IMR-90 (cell line): ENCODE measurements at regions not wholly inside any gene's neighbourhood (a gene's known extent, or its start where the extent isn't known, plus 50 kb on each side); places are given as distances from the start of the nearest gene placed in this dataset.

Source experiments
- ATAC-seq: fragments of 200-7000 bp; cut with Tn5 transposase; 2 replicates; pipeline ENCODE4 v1.9.1; 2020; ENCODE audit warnings: low read depth, mild to moderate bottlenecking, moderate library complexity
- BruUV-seq: library from RNA; stranded (reverse); fragments of 400-500 nt; replicated peaks from 2 replicates; lab custom pipeline; 2021; lab: Mats Ljungman, UMichigan
- CTCF ChIA-PET: fragments of 300-600 bp; formaldehyde crosslinking; extraction: SDS; loops from one replicate; lab custom pipeline; 2021; ENCODE audit warnings: antibody characterized with exemption; lab: Yijun Ruan, JAX
- POLR2A ChIA-PET: fragments of 300-600 bp; sonication (Branson Sonifier 250); formaldehyde crosslinking; loops from one replicate; lab custom pipeline; 2022; ENCODE audit warnings: antibody characterized with exemption; ENCODE audit not compliant: unreplicated experiment; lab: Charles Lee
- DNase-seq: peaks from one replicate; pipeline ENCODE4 v3.0.0; 2013
- H2AFZ ChIP-seq: replicated peaks from 2 replicates; pipeline ENCODE3; 2013; ENCODE audit warnings: low read length, mild to moderate bottlenecking; ENCODE audit not compliant: poor library complexity
- H2AK5ac ChIP-seq: 2 replicates; pipeline ENCODE4 v1.6.1; 2013; ENCODE audit warnings: low read depth, low read length, inconsistent platforms
- H2AK9ac ChIP-seq: replicated peaks from 2 replicates; pipeline ENCODE3; 2013; ENCODE audit warnings: mild to moderate bottlenecking, low read depth, low read length, moderate library complexity; ENCODE audit not compliant: poor library complexity
- H2BK120ac ChIP-seq: 2 replicates; pipeline ENCODE4 v1.6.1; 2013; ENCODE audit warnings: low read depth, low read length, inconsistent platforms
- H2BK15ac ChIP-seq: 3 replicates; pipeline ENCODE4 v1.6.1; 2013; ENCODE audit warnings: low read depth, low read length, inconsistent platforms
- H2BK20ac ChIP-seq: 2 replicates; pipeline ENCODE4 v1.6.1; 2013; ENCODE audit warnings: low read depth, mild to moderate bottlenecking, inconsistent platforms, low read length, moderate library complexity
- H2BK5ac ChIP-seq: 2 replicates; pipeline ENCODE4 v1.6.1; 2013; ENCODE audit warnings: mild to moderate bottlenecking, low read depth, low read length, inconsistent platforms; ENCODE audit not compliant: poor library complexity, severe bottlenecking
- H3K14ac ChIP-seq: replicated peaks from 2 replicates; pipeline ENCODE4 v1.6.1; 2013; ENCODE audit warnings: low read depth, low read length, inconsistent platforms
- H3K18ac ChIP-seq: 2 replicates; pipeline ENCODE4 v1.6.1; 2013; ENCODE audit warnings: low read depth, low read length, control low read depth
- H3K23ac ChIP-seq: 2 replicates; pipeline ENCODE4 v1.6.1; 2013; ENCODE audit warnings: low read depth, low read length, inconsistent platforms
- H3K27ac ChIP-seq: 2 replicates; pipeline ENCODE4 v1.5.1; 2013; ENCODE audit warnings: mild to moderate bottlenecking, control low read depth, low read length; ENCODE audit not compliant: insufficient read depth
- H3K27me3 ChIP-seq: 2 replicates; pipeline ENCODE4 v1.6.1; 2013; ENCODE audit warnings: low read length; ENCODE audit not compliant: control insufficient read depth, insufficient read depth
- H3K36me3 ChIP-seq: 2 replicates; pipeline ENCODE4 v1.6.1; 2013; ENCODE audit warnings: low read length, mixed read lengths; ENCODE audit not compliant: control insufficient read depth, insufficient read depth
- H3K4ac ChIP-seq: 2 replicates; pipeline ENCODE4 v1.6.1; 2013; ENCODE audit warnings: low read depth, low read length, inconsistent platforms
- H3K4me1 ChIP-seq: 2 replicates; pipeline ENCODE4 v1.6.1; 2013; ENCODE audit warnings: low read length, mixed read lengths; ENCODE audit not compliant: control insufficient read depth, insufficient read depth
- H3K4me2 ChIP-seq: 2 replicates; pipeline ENCODE4 v1.6.1; 2013; ENCODE audit warnings: low read depth, mild to moderate bottlenecking, control low read depth, low read length, moderate library complexity
- H3K4me3 ChIP-seq: 2 replicates; pipeline ENCODE4 v1.5.1; 2013; ENCODE audit warnings: low read depth, mild to moderate bottlenecking, control low read depth, low read length, moderate library complexity; ENCODE audit not compliant: insufficient read depth
- H3K56ac ChIP-seq: 2 replicates; pipeline ENCODE4 v1.6.1; 2013; ENCODE audit warnings: low read length, inconsistent platforms; ENCODE audit not compliant: insufficient read depth; ENCODE audit errors: extremely low read depth
- H3K79me1 ChIP-seq, 2 experiments: 2 replicates each; pipeline ENCODE4 v1.6.1; 2013; ENCODE audit warnings: low read length in 2 of 2, inconsistent platforms in 1 of 2, low read depth in 1 of 2
- H3K9ac ChIP-seq: 2 replicates; pipeline ENCODE4 v1.6.1; 2013; ENCODE audit warnings: low read depth, low read length, control low read depth
- H3K9me1 ChIP-seq: 2 replicates; pipeline ENCODE4 v1.6.1; 2013; ENCODE audit warnings: low read length, inconsistent platforms; ENCODE audit not compliant: insufficient read depth
- H3K9me3 ChIP-seq: 2 replicates; pipeline ENCODE4 v1.6.1; 2013; ENCODE audit warnings: low read length; ENCODE audit not compliant: control insufficient read depth, insufficient read depth
- H4K20me1 ChIP-seq: 2 replicates; pipeline ENCODE4 v1.6.1; 2013; ENCODE audit warnings: low read length, inconsistent platforms; ENCODE audit not compliant: insufficient read depth
- H4K5ac ChIP-seq: 2 replicates; pipeline ENCODE4 v1.6.1; 2013; ENCODE audit warnings: mild to moderate bottlenecking, low read depth, low read length, control low read depth
- H4K8ac ChIP-seq, 2 experiments: 2 replicates each; pipeline ENCODE4 v1.6.1; 2013; ENCODE audit warnings: low read depth in 2 of 2, low read length in 2 of 2, control low read depth in 1 of 2, inconsistent platforms in 1 of 2
- H4K91ac ChIP-seq: 2 replicates; pipeline ENCODE4 v1.6.1; 2013; ENCODE audit warnings: low read depth, low read length, inconsistent platforms; ENCODE audit not compliant: insufficient read depth
- BHLHE40 ChIP-seq: fragments of 150-350 bp; IDR thresholded peaks from 2 replicates; pipeline ENCODE4 v1.6.1; 2016; ENCODE audit warnings: mild to moderate bottlenecking, low read depth, low read length
- CEBPB ChIP-seq: IDR thresholded peaks from 2 replicates; pipeline ENCODE4 v1.6.1; 2012; ENCODE audit warnings: low read depth, low read length, improper control_type of control experiment
- CHD1 ChIP-seq: IDR thresholded peaks from 2 replicates; pipeline ENCODE4 v1.6.1; 2012; ENCODE audit warnings: low read depth, low read length, improper control_type of control experiment
- FOS ChIP-seq: fragments of 150-350 bp; IDR thresholded peaks from 2 replicates; pipeline ENCODE4 v1.6.1; 2016; ENCODE audit warnings: low read depth, low read length
- MAFK ChIP-seq: IDR thresholded peaks from 2 replicates; pipeline ENCODE4 v1.6.1; 2012; ENCODE audit warnings: low read depth, low read length, improper control_type of control experiment
- MAZ ChIP-seq: IDR thresholded peaks from 2 replicates; pipeline ENCODE4 v1.6.1; 2012; ENCODE audit warnings: low read depth, mild to moderate bottlenecking, low read length, improper control_type of control experiment, moderate library complexity, borderline replicate concordance
- MXI1 ChIP-seq: IDR thresholded peaks from 2 replicates; pipeline ENCODE4 v1.6.1; 2012; ENCODE audit warnings: low read depth, mild to moderate bottlenecking, low read length, moderate library complexity, borderline replicate concordance
- NFE2L2 ChIP-seq: fragments of 150-350 bp; IDR thresholded peaks from 2 replicates; pipeline ENCODE4 v1.6.1; 2016; ENCODE audit warnings: low read depth, mild to moderate bottlenecking, low read length
- POLR2A ChIP-seq: IDR thresholded peaks from 2 replicates; pipeline ENCODE4 v1.6.1; 2012; ENCODE audit warnings: mild to moderate bottlenecking, low read depth, low read length
- RAD21 ChIP-seq: IDR thresholded peaks from 2 replicates; pipeline ENCODE4 v1.6.1; 2012; ENCODE audit warnings: low read length, improper control_type of control experiment
- RCOR1 ChIP-seq: IDR thresholded peaks from 2 replicates; pipeline ENCODE4 v1.6.1; 2012; ENCODE audit warnings: mild to moderate bottlenecking, low read length, improper control_type of control experiment; ENCODE audit not compliant: insufficient replicate concordance
- RFX5 ChIP-seq: IDR thresholded peaks from 2 replicates; pipeline ENCODE4 v1.8.0; 2012; ENCODE audit warnings: low read depth, mild to moderate bottlenecking, low read length, moderate library complexity
- SMC3 ChIP-seq: fragments of 150-350 bp; IDR thresholded peaks from 2 replicates; pipeline ENCODE4 v1.6.1; 2016; ENCODE audit warnings: low read depth, mild to moderate bottlenecking, antibody characterized with exemption, low read length, moderate library complexity
- WGBS, 2 experiments: methylation state at CpG; one replicate each; pipeline versions ENCODE4 v1.1.5 to v1.1.7; 2013; ENCODE audit warnings: missing lambda C conversion rate in 2 of 2; ENCODE audit not compliant: insufficient read length in 1 of 2; ENCODE audit errors: extremely low coverage in 2 of 2; 5-methylcytosine and 5-hydroxymethylcytosine counted together
- dilution Hi-C: fragments of 300-500 bp; cut with HindIII; formaldehyde crosslinking; loops from one replicate; pipeline ENCODE4 v1.14.3; 2018; ENCODE audit warnings: low sequenced_read_pairs; ENCODE audit not compliant: unreplicated experiment
- in situ Hi-C: fragments of 300-500 bp; cut with MboI; formaldehyde crosslinking; loops from 3 replicates; pipeline ENCODE4 v1.14.3; 2019; ENCODE audit warnings: low sequenced_read_pairs, inconsistent platforms, mixed read lengths
- intact Hi-C: fragments of 100-400 bp; cut with micrococcal nuclease; formaldehyde crosslinking; loops from 2 replicates; pipeline ENCODE4 v1.10.0; 2022
- TF ChIP-seq, protein P1 (sequence below): fragments of 150-350 bp; IDR thresholded peaks from 2 replicates; pipeline ENCODE4 v1.6.1; 2016; ENCODE audit warnings: low read depth, mild to moderate bottlenecking, low read length, moderate library complexity, borderline replicate concordance
- TF ChIP-seq, protein P2 (sequence below): conservative IDR thresholded peaks from 2 replicates; pipeline ENCODE4 v1.5.1; 2012; ENCODE audit warnings: mild to moderate bottlenecking, low read depth, low read length, improper control_type of control experiment
- TF ChIP-seq, protein P3 (sequence below): fragments of 150-350 bp; IDR thresholded peaks from 2 replicates; pipeline ENCODE4 v1.6.1; 2017; ENCODE audit warnings: mild to moderate bottlenecking, antibody characterized with exemption, low read length, low read depth

DNA sequence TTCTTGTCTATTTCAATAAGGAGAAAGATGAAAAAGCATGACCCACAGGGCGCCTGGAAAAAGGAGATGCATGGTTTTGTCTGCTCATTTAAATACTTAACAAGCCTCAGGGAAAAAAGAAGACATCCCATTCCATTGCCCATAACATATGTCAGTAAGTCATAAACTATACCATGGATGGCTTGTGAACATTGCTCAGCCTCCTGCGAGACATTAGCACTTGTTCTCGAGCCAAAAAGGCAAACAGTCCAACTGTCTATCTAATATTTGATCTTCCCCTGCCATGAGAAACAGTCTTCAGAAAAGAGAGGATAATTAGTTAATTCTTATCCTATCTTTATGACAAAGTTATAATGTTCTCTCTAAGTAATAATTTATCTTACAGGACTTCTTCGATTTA is 527.4 kb downstream of the HACE1 start:
- Histone ChIP-seq H3K23ac (no peak overlapping the region), H3K56ac (no peak overlapping the region), H4K20me1 (no peaks in the 10 kb centered on the region), H4K8ac (no peak overlapping the region), H2BK5ac (no peak overlapping the region), H3K27me3 (no peaks in the 10 kb centered on the region), H3K14ac (no peak overlapping the region), H3K4ac (no peak overlapping the region), H3K79me1 (no peaks in the 10 kb centered on the region), H2AK9ac (no peak overlapping the region), H3K9ac (no peak overlapping the region), H3K36me3 (no peaks in the 10 kb centered on the region), H4K5ac (no peak overlapping the region), H2BK15ac (no peak overlapping the region), H3K4me1 (no peaks in the 10 kb centered on the region), H3K9me3 (peaks cover 6% of the 10 kb centered on the region; the same call in 1 of the 2 replicates), H4K91ac (no peak overlapping the region), H2AFZ (no peak overlapping the region), H2BK120ac (no peak overlapping the region), H3K9me1 (no peaks in the 10 kb centered on the region), H3K4me3 (no peak overlapping the region), H3K4me2 (no peak overlapping the region), H3K27ac (no peak overlapping the region), H2BK20ac (no peak overlapping the region), H3K18ac (no peak overlapping the region), H2AK5ac (no peak overlapping the region)
- dilution Hi-C loops = no loop called here
- in situ Hi-C loops = no loop called here
- ChIA-PET CTCF (no interaction called here), POLR2A (no interaction called here)
- no TSS peak for BruUV-seq
- ATAC-seq (no peak), DNase-seq (no peak)
- WGBS, 2 experiments = no CpG with 5 or more reads among the region's 4 CpGs
- TF ChIP-seq NFE2L2 = no peak
- no peak for TF ChIP-seq RCOR1
- no peak for TF ChIP-seq MAZ
- TF ChIP-seq BHLHE40 = no peak
- TF ChIP-seq, protein P1, sequence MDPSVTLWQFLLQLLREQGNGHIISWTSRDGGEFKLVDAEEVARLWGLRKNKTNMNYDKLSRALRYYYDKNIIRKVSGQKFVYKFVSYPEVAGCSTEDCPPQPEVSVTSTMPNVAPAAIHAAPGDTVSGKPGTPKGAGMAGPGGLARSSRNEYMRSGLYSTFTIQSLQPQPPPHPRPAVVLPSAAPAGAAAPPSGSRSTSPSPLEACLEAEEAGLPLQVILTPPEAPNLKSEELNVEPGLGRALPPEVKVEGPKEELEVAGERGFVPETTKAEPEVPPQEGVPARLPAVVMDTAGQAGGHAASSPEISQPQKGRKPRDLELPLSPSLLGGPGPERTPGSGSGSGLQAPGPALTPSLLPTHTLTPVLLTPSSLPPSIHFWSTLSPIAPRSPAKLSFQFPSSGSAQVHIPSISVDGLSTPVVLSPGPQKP = no peak
- TF ChIP-seq POLR2A = no peak
- TF ChIP-seq, protein P2, sequence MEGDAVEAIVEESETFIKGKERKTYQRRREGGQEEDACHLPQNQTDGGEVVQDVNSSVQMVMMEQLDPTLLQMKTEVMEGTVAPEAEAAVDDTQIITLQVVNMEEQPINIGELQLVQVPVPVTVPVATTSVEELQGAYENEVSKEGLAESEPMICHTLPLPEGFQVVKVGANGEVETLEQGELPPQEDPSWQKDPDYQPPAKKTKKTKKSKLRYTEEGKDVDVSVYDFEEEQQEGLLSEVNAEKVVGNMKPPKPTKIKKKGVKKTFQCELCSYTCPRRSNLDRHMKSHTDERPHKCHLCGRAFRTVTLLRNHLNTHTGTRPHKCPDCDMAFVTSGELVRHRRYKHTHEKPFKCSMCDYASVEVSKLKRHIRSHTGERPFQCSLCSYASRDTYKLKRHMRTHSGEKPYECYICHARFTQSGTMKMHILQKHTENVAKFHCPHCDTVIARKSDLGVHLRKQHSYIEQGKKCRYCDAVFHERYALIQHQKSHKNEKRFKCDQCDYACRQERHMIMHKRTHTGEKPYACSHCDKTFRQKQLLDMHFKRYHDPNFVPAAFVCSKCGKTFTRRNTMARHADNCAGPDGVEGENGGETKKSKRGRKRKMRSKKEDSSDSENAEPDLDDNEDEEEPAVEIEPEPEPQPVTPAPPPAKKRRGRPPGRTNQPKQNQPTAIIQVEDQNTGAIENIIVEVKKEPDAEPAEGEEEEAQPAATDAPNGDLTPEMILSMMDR = no peak
- no peak for TF ChIP-seq CHD1
- TF ChIP-seq SMC3 = no peak
- no peak for TF ChIP-seq RAD21
- no peak for TF ChIP-seq FOS
- TF ChIP-seq RFX5 = no peak
- TF ChIP-seq MAFK = no peak
- TF ChIP-seq, protein P3, sequence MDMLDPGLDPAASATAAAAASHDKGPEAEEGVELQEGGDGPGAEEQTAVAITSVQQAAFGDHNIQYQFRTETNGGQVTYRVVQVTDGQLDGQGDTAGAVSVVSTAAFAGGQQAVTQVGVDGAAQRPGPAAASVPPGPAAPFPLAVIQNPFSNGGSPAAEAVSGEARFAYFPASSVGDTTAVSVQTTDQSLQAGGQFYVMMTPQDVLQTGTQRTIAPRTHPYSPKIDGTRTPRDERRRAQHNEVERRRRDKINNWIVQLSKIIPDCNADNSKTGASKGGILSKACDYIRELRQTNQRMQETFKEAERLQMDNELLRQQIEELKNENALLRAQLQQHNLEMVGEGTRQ = no peak
- TF ChIP-seq MXI1 = no peak
- no peak for TF ChIP-seq CEBPB
- intact Hi-C loops = no loop called here
